Endothelial cell (in vitro differentiated cells): ENCODE measurements at regions not wholly inside any gene's neighbourhood (a gene's known extent, or its start where the extent isn't known, plus 50 kb on each side); places are given as distances from the start of the nearest gene placed in this dataset.

Source experiments
- DNase-seq: peaks from one replicate; pipeline ENCODE4 v3.0.0; 2021; ENCODE audit warnings: low spot score
- H3K27ac Mint-ChIP-seq: one replicate; pipeline ENCODE4 v1.8.0; 2021; ENCODE audit warnings: mixed read lengths, inconsistent platforms; ENCODE audit not compliant: unreplicated experiment
- H3K27me3 Mint-ChIP-seq: one replicate; pipeline ENCODE4 v1.8.0; 2021; ENCODE audit warnings: mild to moderate bottlenecking, moderate library complexity, mixed read lengths, inconsistent platforms; ENCODE audit not compliant: unreplicated experiment
- H3K36me3 Mint-ChIP-seq: one replicate; pipeline ENCODE4 v1.8.0; 2021; ENCODE audit warnings: mild to moderate bottlenecking, low read depth, mixed read lengths, inconsistent platforms; ENCODE audit not compliant: unreplicated experiment
- H3K4me1 Mint-ChIP-seq: one replicate; pipeline ENCODE4 v1.8.0; 2021; ENCODE audit warnings: mild to moderate bottlenecking, mixed read lengths, inconsistent platforms; ENCODE audit not compliant: unreplicated experiment
- H3K4me3 Mint-ChIP-seq: one replicate; pipeline ENCODE4 v1.8.0; 2021; ENCODE audit warnings: mild to moderate bottlenecking, mixed read lengths, inconsistent platforms; ENCODE audit not compliant: unreplicated experiment
- H3K9me3 Mint-ChIP-seq: one replicate; pipeline ENCODE4 v1.8.0; 2021; ENCODE audit warnings: mixed read lengths, inconsistent platforms; ENCODE audit not compliant: unreplicated experiment
- CTCF ChIP-seq: fragments of 200-600 bp; sonication (generic); IDR thresholded peaks from one replicate; pipeline ENCODE4 v1.5.0; 2021; ENCODE audit warnings: antibody characterized with exemption; ENCODE audit not compliant: unreplicated experiment

- H3K4me3 Mint-ChIP-seq = no peak overlapping the region
- no peaks in the 10 kb centered on the region for H3K27me3 Mint-ChIP-seq
- no peaks in the 10 kb centered on the region for H3K36me3 Mint-ChIP-seq
- no peaks in the 10 kb centered on the region for H3K9me3 Mint-ChIP-seq
- no peak overlapping the region for H3K27ac Mint-ChIP-seq
- no peaks in the 10 kb centered on the region for H3K4me1 Mint-ChIP-seq
- no peak for DNase-seq
- no peak for TF ChIP-seq CTCF
These were observed 85.3 kb upstream of the PIK3R1 start for GRCh38 chr5:68130253-68130652.

- no peak overlapping the region for H3K4me3 Mint-ChIP-seq
- no peaks in the 10 kb centered on the region for H3K9me3 Mint-ChIP-seq
- DNase-seq = no peak
- H3K36me3 Mint-ChIP-seq = no peaks in the 10 kb centered on the region
- no peaks in the 10 kb centered on the region for H3K4me1 Mint-ChIP-seq
- no peaks in the 10 kb centered on the region for H3K27me3 Mint-ChIP-seq
- no peak overlapping the region for H3K27ac Mint-ChIP-seq
- no peak for TF ChIP-seq CTCF
These were observed 86.2 kb upstream of the PIK3R1 start for GRCh38 chr5:68129364-68129763.

- no peak for DNase-seq
- Mint-ChIP-seq H3K27ac (no peak overlapping the region), H3K27me3 (no peaks in the 10 kb centered on the region), H3K4me1 (no peaks in the 10 kb centered on the region), H3K4me3 (no peak overlapping the region), H3K36me3 (no peaks in the 10 kb centered on the region), H3K9me3 (no peaks in the 10 kb centered on the region)
- TF ChIP-seq CTCF = no peak
These were observed 88.7 kb upstream of the PIK3R1 start for GRCh38 chr5:68126886-68127285.

- no peaks in the 10 kb centered on the region for H3K27me3 Mint-ChIP-seq
- peaks cover 2% of the 10 kb centered on the region for H3K4me1 Mint-ChIP-seq
- no peak for DNase-seq
- no peak overlapping the region for H3K27ac Mint-ChIP-seq
- no peak overlapping the region for H3K4me3 Mint-ChIP-seq
- H3K36me3 Mint-ChIP-seq = no peaks in the 10 kb centered on the region
- TF ChIP-seq CTCF = no peak
- no peaks in the 10 kb centered on the region for H3K9me3 Mint-ChIP-seq
These were observed 92.9 kb upstream of the PIK3R1 start for GRCh38 chr5:68122439-68123328.

- H3K27me3 Mint-ChIP-seq = no peaks in the 10 kb centered on the region
- no peak for DNase-seq
These were observed 98.6 kb upstream of the PIK3R1 start for GRCh38 chr5:68116868-68117411.

More at GRCh38 chr5:68116868-68117411, 98.6 kb upstream of the PIK3R1 start:
- no peak for TF ChIP-seq CTCF
- H3K9me3 Mint-ChIP-seq = no peaks in the 10 kb centered on the region
- H3K4me3 Mint-ChIP-seq = no peak overlapping the region
- H3K36me3 Mint-ChIP-seq = no peaks in the 10 kb centered on the region
- peaks cover 2% of the 10 kb centered on the region for H3K4me1 Mint-ChIP-seq
- no peak overlapping the region for H3K27ac Mint-ChIP-seq
